ENCODE measurements at regions not wholly inside any gene's neighbourhood (a gene's known extent, or its start where the extent isn't known, plus 50 kb on each side); places are given as distances from the start of the nearest gene placed in this dataset.

DNA sequence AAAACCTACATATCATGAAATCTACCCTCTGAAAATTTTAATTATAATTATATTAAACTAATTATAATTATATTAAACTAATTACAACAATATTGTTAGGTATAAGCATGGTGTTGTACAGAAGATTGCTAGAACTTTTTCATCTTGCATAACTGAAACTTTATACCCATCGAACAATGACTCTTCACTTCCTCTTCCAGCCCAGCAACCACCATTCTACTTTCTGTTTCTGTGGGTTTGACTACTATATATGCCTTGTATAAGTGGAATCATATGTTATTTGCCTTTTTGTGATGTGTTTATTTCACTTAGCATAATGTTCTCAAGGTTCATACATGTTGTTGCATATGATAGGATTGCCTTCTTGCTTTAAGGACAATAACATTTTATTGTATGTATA lies 274.2 kb upstream of the CCNH start:
- no peak for TF ChIP-seq CTCF (IDR thresholded peaks at IDR 0.05; ENCODE audit: low read length, missing control alignments)
- H3K4me3 ChIP-seq (replicated peaks; ENCODE audit: low read depth, low read length) = no peak overlapping the region
- DNase-seq (ENCODE audit: low read depth) = no peak

GRCh38 chr5:87686018-87686417 lies 273.3 kb upstream of the CCNH start:
- no peak for DNase-seq (ENCODE audit: low read depth)
- no peak for TF ChIP-seq CTCF (IDR thresholded peaks at IDR 0.05; ENCODE audit: low read length, missing control alignments)
- no peak overlapping the region for H3K4me3 ChIP-seq (replicated peaks; ENCODE audit: low read depth, low read length)

GRCh38 chr5:87674235-87674634 lies 261.5 kb upstream of the CCNH start:
- no peak for DNase-seq (ENCODE audit: low read depth)
- TF ChIP-seq CTCF (IDR thresholded peaks at IDR 0.05; ENCODE audit: low read length, missing control alignments) = no peak
- H3K4me3 ChIP-seq (replicated peaks; ENCODE audit: low read depth, low read length) = no peak overlapping the region

- no peak overlapping the region for H3K4me3 ChIP-seq (replicated peaks; ENCODE audit: low read depth, low read length)
- DNase-seq (ENCODE audit: low read depth) = no peak
- no peak for TF ChIP-seq CTCF (IDR thresholded peaks at IDR 0.05; ENCODE audit: low read length, missing control alignments)
Measured at GRCh38 chr5:87671146-87671545, 258.4 kb upstream of the CCNH start.

- DNase-seq (ENCODE audit: low read depth) = no peak
- H3K4me3 ChIP-seq (replicated peaks; ENCODE audit: low read depth, low read length) = no peak overlapping the region
- TF ChIP-seq CTCF (IDR thresholded peaks at IDR 0.05; ENCODE audit: low read length, missing control alignments) = no peak
Measured at GRCh38 chr5:87665166-87665565, 252.4 kb upstream of the CCNH start.

- no peak overlapping the region for H3K4me3 ChIP-seq (replicated peaks; ENCODE audit: low read depth, low read length)
- no peak for DNase-seq (ENCODE audit: low read depth)
- no peak for TF ChIP-seq CTCF (IDR thresholded peaks at IDR 0.05; ENCODE audit: low read length, missing control alignments)
Measured at GRCh38 chr5:87661784-87662566, 249.2 kb upstream of the CCNH start.

DNA sequence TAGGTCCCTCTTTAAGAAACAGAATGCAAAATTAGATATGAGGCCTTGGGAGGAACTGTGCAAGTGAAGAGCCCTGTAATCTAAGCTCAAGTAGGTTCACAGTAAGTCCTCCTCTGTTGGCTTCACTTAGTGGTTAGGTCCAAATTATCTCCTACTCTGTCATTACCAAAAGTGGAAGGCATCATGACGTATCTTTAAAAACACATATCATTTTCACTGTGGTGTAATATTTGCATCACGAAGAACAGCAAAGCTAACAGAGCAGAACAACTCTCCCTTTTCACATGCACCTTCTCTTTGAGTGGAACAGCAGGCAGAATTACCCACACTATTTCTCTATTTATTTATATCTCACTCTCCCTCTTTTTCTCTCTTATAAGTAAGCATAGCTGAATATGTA lies 240.5 kb upstream of the CCNH start:
- no peak for DNase-seq (ENCODE audit: low read depth)
- no peak for TF ChIP-seq CTCF (IDR thresholded peaks at IDR 0.05; ENCODE audit: low read length, missing control alignments)
- no peak overlapping the region for H3K4me3 ChIP-seq (replicated peaks; ENCODE audit: low read depth, low read length)

Measured in fibroblast of pulmonary artery (primary cell).